Thymus (tissue), 11 donors: ENCODE measurements at regions not wholly inside any gene's neighbourhood (a gene's known extent, or its start where the extent isn't known, plus 50 kb on each side); places are given as distances from the start of the nearest gene placed in this dataset.

Experiments
- DNase-seq, 9 donors: peaks; one replicate each; pipeline ENCODE4 v3.0.0-alpha.2; 2013; ENCODE audit warnings: low spot score in 9 of 9, low read depth in 6 of 9, missing footprints in 1 of 9
- H3K27ac ChIP-seq, 2 donors: one replicate each; pipeline ENCODE4 v1.5.1; 2013; ENCODE audit warnings: control low read depth in 1 of 2, low read depth in 1 of 2, low read length in 1 of 2, mild to moderate bottlenecking in 1 of 2, moderate library complexity in 1 of 2
- H3K27me3 ChIP-seq, 2 donors: one replicate each; pipeline ENCODE4 v1.5.1; 2013; ENCODE audit warnings: low read length in 1 of 2; ENCODE audit not compliant: control insufficient read depth in 2 of 2, insufficient read depth in 1 of 2
- H3K36me3 ChIP-seq, 2 donors: one replicate each; pipeline ENCODE4 v1.5.1; 2013; ENCODE audit warnings: low read length in 1 of 2, mild to moderate bottlenecking in 1 of 2, moderate library complexity in 1 of 2; ENCODE audit not compliant: control insufficient read depth in 2 of 2, insufficient read depth in 2 of 2
- H3K4me1 ChIP-seq, 2 donors: one replicate each; pipeline ENCODE4 v1.5.1; 2013; ENCODE audit warnings: low read length in 2 of 2; ENCODE audit not compliant: control insufficient read depth in 2 of 2, insufficient read depth in 2 of 2
- H3K4me3 ChIP-seq, 2 donors: one replicate each; pipeline ENCODE4 v1.5.1; 2013; ENCODE audit warnings: low read length in 2 of 2, control low read depth in 1 of 2, mild to moderate bottlenecking in 1 of 2
- H3K9me3 ChIP-seq, 2 donors: one replicate each; pipeline ENCODE4 v1.5.1; 2013; ENCODE audit warnings: low read length in 1 of 2, mild to moderate bottlenecking in 1 of 2; ENCODE audit not compliant: control insufficient read depth in 2 of 2, insufficient read depth in 1 of 2
- WGBS: extraction: QIAGEN DNeasy Blood & Tissue Kit; methylation state at CpG from one replicate; pipeline ENCODE4 v1.1.7; 2013; 5-methylcytosine and 5-hydroxymethylcytosine counted together
- donor health status: healthy.

DNA sequence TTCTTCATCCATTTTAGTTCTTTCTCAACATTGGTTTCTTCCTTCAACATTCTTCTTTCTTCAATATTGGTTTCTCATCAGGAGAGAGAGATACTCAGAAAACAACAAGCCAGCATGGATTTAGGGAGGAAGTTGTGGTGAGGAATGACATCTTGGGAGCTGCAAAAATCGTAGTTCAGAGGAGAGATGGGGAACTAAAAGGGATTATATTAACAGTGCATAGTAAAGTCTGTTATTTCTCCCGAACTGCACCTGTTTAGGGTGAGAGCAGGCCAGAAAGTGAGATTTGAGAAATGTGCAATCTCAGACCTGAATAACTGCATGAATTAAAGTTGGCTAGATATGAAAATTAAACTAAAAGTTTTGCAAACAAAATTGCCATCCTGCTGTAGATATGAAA is 94.5 kb downstream of the CASP12 start:
- DNase-seq: no peak
- Histone ChIP-seq H3K27ac (no peak overlapping the region), H3K9me3 (no peaks in the 10 kb centered on the region), H3K4me1 (peaks cover 0 to 2% of the 10 kb centered on the region in 2 donors), H3K36me3 (no peaks in the 10 kb centered on the region), H3K27me3 (no peaks in the 10 kb centered on the region), H3K4me3 (no peak overlapping the region)
- 52% methylated on average over 2 of the region's 2 CpGs for WGBS

- Histone ChIP-seq H3K4me1 (peaks cover 0 to 2% of the 10 kb centered on the region in 2 donors), H3K36me3 (no peaks in the 10 kb centered on the region), H3K9me3 (no peaks in the 10 kb centered on the region), H3K4me3 (no peak overlapping the region), H3K27ac (no peak overlapping the region), H3K27me3 (no peaks in the 10 kb centered on the region)
- peak in 1 of 9 donors; percentile 17 for DNase-seq
- WGBS: 95% methylated on average over 1 of the region's 1 CpG
These were observed 99.0 kb downstream of the CASP12 start for GRCh38 chr11:104799251-104799650.

- Histone ChIP-seq H3K4me1 (peaks cover 0 to 2% of the 10 kb centered on the region in 2 donors), H3K4me3 (no peak overlapping the region), H3K9me3 (no peaks in the 10 kb centered on the region), H3K27me3 (no peaks in the 10 kb centered on the region), H3K36me3 (no peaks in the 10 kb centered on the region), H3K27ac (no peak overlapping the region)
- DNase-seq: peak in 2 of 9 donors; percentile 5 to 28
- WGBS: 3% methylated on average over 1 of the region's 1 CpG
These were observed 99.5 kb downstream of the CASP12 start for GRCh38 chr11:104798789-104799188.

DNA sequence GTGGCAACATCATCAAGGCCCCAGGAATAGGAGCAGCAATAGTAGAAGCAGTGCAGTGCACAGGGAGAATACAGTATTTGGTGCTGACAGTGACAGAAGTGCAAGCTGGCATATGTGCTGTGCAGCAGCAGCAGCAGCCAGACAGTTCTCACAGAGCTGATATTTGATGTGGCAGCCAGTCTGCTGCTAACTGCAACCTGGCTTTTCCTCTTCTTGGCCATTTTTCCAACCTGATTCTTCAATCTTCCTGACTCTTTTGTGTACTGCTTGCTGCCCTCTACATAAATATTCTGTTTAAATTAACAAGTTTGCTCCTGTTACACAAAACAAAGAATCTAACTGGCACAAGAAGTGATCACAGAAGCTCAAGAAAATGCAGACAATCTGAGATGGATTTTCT is 102.0 kb downstream of the CASP12 start:
- H3K9me3 ChIP-seq: no peaks in the 10 kb centered on the region
- peaks cover 0 to 2% of the 10 kb centered on the region in 2 donors for H3K4me1 ChIP-seq
- H3K36me3 ChIP-seq: no peaks in the 10 kb centered on the region
- no peaks in the 10 kb centered on the region for H3K27me3 ChIP-seq
- H3K4me3 ChIP-seq: no peak overlapping the region
- DNase-seq: no peak
- H3K27ac ChIP-seq: no peak overlapping the region

GRCh38 chr11:104795501-104796213 is 102.6 kb downstream of the CASP12 start:
- DNase-seq: no peak
- Histone ChIP-seq H3K4me3 (no peak overlapping the region), H3K27me3 (no peaks in the 10 kb centered on the region), H3K27ac (no peak overlapping the region), H3K4me1 (peaks cover 0 to 2% of the 10 kb centered on the region in 2 donors), H3K36me3 (no peaks in the 10 kb centered on the region), H3K9me3 (no peaks in the 10 kb centered on the region)
- WGBS: 95% methylated on average over 5 of the region's 5 CpGs

- WGBS: 92% methylated on average over 2 of the region's 2 CpGs
- DNase-seq: no peak
- Histone ChIP-seq H3K4me1 (no peaks in the 10 kb centered on the region), H3K36me3 (no peaks in the 10 kb centered on the region), H3K27ac (no peak overlapping the region), H3K4me3 (no peak overlapping the region), H3K27me3 (no peaks in the 10 kb centered on the region), H3K9me3 (no peaks in the 10 kb centered on the region)
These were observed 105.4 kb downstream of the CASP12 start for GRCh38 chr11:104792861-104793260.

GRCh38 chr11:104791896-104792295 is 106.4 kb downstream of the CASP12 start:
- 94% methylated on average over 2 of the region's 2 CpGs for WGBS
- H3K27me3 ChIP-seq: no peaks in the 10 kb centered on the region
- no peak overlapping the region for H3K4me3 ChIP-seq
- DNase-seq: no peak
- H3K36me3 ChIP-seq: no peaks in the 10 kb centered on the region
- no peaks in the 10 kb centered on the region for H3K4me1 ChIP-seq
- H3K27ac ChIP-seq: no peak overlapping the region
- H3K9me3 ChIP-seq: no peaks in the 10 kb centered on the region

DNA sequence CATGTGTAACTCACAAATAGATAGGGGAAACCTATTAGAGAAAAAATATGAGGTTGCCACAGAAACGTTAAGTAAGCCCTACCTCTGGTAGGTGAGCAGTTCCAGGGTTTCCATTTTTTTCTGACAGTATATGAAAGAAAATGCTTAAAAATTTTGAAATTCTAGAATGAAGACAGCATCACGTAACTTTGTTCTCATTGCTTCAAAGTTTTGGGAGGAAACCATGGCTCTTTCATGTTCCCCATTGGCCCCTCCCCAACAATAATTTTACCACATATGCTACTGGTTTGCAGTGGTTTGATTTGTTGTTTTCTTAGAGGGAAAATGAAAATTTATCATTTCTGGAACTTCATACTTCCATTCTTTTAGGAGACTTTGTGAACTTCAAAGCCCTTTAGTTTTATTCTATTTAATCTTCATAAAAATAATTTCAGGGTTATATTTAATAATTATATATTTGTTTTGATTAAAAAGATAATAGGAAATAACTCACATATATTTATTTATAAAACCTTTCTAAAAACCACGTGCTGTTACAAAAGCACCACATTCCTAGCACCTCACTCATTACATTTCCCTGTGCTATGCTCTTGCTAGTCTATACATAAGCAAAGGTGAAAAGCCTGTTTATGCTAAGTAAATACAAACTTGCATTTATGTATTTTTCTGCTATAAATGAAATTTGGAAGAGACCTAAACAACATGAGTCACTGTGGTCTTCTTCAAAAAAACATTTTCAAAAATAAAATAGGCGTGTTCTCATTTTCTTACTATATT is 113.4 kb downstream of the CASP12 start:
- no peak overlapping the region for H3K4me3 ChIP-seq
- H3K27ac ChIP-seq: no peak overlapping the region
- 81% methylated on average over 4 of the region's 4 CpGs for WGBS
- H3K36me3 ChIP-seq: no peaks in the 10 kb centered on the region
- H3K27me3 ChIP-seq: no peaks in the 10 kb centered on the region
- no peak for DNase-seq
- H3K9me3 ChIP-seq: no peaks in the 10 kb centered on the region
- no peaks in the 10 kb centered on the region for H3K4me1 ChIP-seq

DNA sequence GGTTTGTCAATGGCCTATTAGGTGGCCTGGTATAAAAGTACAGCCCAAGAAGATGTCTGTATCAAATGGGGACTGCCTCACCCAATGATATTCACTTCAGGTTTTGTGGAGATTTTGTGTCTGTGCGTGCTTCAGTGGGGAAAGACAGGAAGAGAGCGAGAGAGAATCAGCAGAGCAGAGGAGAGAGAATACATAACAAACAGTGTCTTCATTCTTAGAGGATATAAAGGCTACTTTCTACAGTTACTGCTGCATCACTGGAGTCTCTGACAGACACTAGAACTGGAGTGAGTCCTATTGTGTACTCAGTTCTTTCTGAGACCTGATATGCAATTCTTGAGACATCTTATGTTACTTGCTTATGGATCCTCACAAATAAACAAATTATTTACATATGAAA is 115.0 kb downstream of the CASP12 start:
- Histone ChIP-seq H3K27ac (no peak overlapping the region), H3K36me3 (no peaks in the 10 kb centered on the region), H3K9me3 (no peaks in the 10 kb centered on the region), H3K4me1 (no peaks in the 10 kb centered on the region), H3K4me3 (no peak overlapping the region), H3K27me3 (no peaks in the 10 kb centered on the region)
- DNase-seq: no peak
- WGBS: 89% methylated on average over 2 of the region's 2 CpGs
